ENCODE measurements at regions not wholly inside any gene's neighbourhood (a gene's known extent, or its start where the extent isn't known, plus 50 kb on each side); places are given as distances from the start of the nearest gene placed in this dataset.

GRCh38 chr6:144661116-144661806 is 376.1 kb downstream of the UTRN start:
- TF ChIP-seq ZNF512 (CRISPR knock-in tag; IDR thresholded peaks at IDR 0.05; ENCODE audit: borderline replicate concordance), result no peak
- TF ChIP-seq, protein P1, sequence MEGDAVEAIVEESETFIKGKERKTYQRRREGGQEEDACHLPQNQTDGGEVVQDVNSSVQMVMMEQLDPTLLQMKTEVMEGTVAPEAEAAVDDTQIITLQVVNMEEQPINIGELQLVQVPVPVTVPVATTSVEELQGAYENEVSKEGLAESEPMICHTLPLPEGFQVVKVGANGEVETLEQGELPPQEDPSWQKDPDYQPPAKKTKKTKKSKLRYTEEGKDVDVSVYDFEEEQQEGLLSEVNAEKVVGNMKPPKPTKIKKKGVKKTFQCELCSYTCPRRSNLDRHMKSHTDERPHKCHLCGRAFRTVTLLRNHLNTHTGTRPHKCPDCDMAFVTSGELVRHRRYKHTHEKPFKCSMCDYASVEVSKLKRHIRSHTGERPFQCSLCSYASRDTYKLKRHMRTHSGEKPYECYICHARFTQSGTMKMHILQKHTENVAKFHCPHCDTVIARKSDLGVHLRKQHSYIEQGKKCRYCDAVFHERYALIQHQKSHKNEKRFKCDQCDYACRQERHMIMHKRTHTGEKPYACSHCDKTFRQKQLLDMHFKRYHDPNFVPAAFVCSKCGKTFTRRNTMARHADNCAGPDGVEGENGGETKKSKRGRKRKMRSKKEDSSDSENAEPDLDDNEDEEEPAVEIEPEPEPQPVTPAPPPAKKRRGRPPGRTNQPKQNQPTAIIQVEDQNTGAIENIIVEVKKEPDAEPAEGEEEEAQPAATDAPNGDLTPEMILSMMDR (IDR thresholded peaks at IDR 0.05), result no peak
- TF ChIP-seq E2F1 (CRISPR knock-in tag; IDR thresholded peaks at IDR 0.05), result no peak
- TF ChIP-seq MAX (CRISPR knock-in tag; IDR thresholded peaks at IDR 0.05), result no peak
- no peak for TF ChIP-seq ZNF263 (CRISPR knock-in tag; IDR thresholded peaks at IDR 0.05; ENCODE audit: low read depth)
- no peak for TF ChIP-seq CREB1 (CRISPR knock-in tag; IDR thresholded peaks at IDR 0.05)
- TF ChIP-seq, protein P2, sequence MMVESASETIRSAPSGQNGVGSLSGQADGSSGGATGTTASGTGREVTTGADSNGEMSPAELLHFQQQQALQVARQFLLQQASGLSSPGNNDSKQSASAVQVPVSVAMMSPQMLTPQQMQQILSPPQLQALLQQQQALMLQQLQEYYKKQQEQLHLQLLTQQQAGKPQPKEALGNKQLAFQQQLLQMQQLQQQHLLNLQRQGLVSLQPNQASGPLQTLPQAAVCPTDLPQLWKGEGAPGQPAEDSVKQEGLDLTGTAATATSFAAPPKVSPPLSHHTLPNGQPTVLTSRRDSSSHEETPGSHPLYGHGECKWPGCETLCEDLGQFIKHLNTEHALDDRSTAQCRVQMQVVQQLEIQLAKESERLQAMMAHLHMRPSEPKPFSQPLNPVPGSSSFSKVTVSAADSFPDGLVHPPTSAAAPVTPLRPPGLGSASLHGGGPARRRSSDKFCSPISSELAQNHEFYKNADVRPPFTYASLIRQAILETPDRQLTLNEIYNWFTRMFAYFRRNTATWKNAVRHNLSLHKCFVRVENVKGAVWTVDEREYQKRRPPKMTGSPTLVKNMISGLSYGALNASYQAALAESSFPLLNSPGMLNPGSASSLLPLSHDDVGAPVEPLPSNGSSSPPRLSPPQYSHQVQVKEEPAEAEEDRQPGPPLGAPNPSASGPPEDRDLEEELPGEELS (CRISPR knock-in tag; IDR thresholded peaks at IDR 0.05), result no peak
- no peak for TF ChIP-seq SP1 (CRISPR knock-in tag; conservative IDR thresholded peaks at IDR 0.05)
- TF ChIP-seq, protein P3, sequence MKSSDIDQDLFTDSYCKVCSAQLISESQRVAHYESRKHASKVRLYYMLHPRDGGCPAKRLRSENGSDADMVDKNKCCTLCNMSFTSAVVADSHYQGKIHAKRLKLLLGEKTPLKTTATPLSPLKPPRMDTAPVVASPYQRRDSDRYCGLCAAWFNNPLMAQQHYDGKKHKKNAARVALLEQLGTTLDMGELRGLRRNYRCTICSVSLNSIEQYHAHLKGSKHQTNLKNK (CRISPR knock-in tag; IDR thresholded peaks at IDR 0.05), result no peak
- TF ChIP-seq, protein P4, sequence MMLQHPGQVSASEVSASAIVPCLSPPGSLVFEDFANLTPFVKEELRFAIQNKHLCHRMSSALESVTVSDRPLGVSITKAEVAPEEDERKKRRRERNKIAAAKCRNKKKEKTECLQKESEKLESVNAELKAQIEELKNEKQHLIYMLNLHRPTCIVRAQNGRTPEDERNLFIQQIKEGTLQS (CRISPR knock-in tag; conservative IDR thresholded peaks at IDR 0.05), result no peak
- no peak for TF ChIP-seq E2F5 (CRISPR knock-in tag; IDR thresholded peaks at IDR 0.05)
- TF ChIP-seq TP53 (CRISPR knock-in tag; IDR thresholded peaks at IDR 0.05), result no peak
- no peak for TF ChIP-seq PRDM15 (CRISPR knock-in tag; IDR thresholded peaks at IDR 0.05)

Data from WTC11 (cell line).